Neural cell (in vitro differentiated cells): ENCODE measurements at regions not wholly inside any gene's neighbourhood (a gene's known extent, or its start where the extent isn't known, plus 50 kb on each side); places are given as distances from the start of the nearest gene placed in this dataset.

Experiments used
- CTCF ChIP-seq: fragments of 450-650 bp; IDR thresholded peaks from 2 replicates; pipeline ENCODE4 v1.5.1; 2014; ENCODE audit warnings: antibody characterized with exemption, mild to moderate bottlenecking, moderate library complexity; ENCODE audit not compliant: poor library complexity, severe bottlenecking
- EP300 ChIP-seq: fragments of 450-650 bp; conservative IDR thresholded peaks from 2 replicates; pipeline ENCODE4 v1.6.1; 2014; ENCODE audit warnings: antibody characterized with exemption, mild to moderate bottlenecking, moderate library complexity; ENCODE audit not compliant: poor library complexity, severe bottlenecking
- EZH2 ChIP-seq: fragments of 200-600, 300-800 bp; shearing (Covaris generic), sonication (generic); IDR thresholded peaks from 2 replicates; pipeline ENCODE4 v1.6.1; 2014; ENCODE audit warnings: antibody characterized with exemption, low read length, borderline replicate concordance, mild to moderate bottlenecking; ENCODE audit not compliant: insufficient read depth, poor library complexity, severe bottlenecking
- POLR2AphosphoS5 ChIP-seq: IDR thresholded peaks from 2 replicates; pipeline ENCODE4 v1.6.1; 2012
- RAD21 ChIP-seq: fragments of 450-650 bp; conservative IDR thresholded peaks from 2 replicates; pipeline ENCODE4 v1.6.1; 2014; ENCODE audit warnings: antibody characterized with exemption, mild to moderate bottlenecking, moderate library complexity
- REST ChIP-seq: IDR thresholded peaks from 2 replicates; pipeline ENCODE4 v1.6.1; 2012; ENCODE audit warnings: borderline replicate concordance
- SMC3 ChIP-seq: fragments of 450-650 bp; conservative IDR thresholded peaks from 2 replicates; pipeline ENCODE4 v1.6.1; 2014; ENCODE audit warnings: antibody characterized with exemption, mild to moderate bottlenecking, moderate library complexity; ENCODE audit not compliant: poor library complexity
- TAF1 ChIP-seq: IDR thresholded peaks from 2 replicates; pipeline ENCODE4 v1.6.1; 2012; ENCODE audit warnings: low read depth

GRCh38 chr15:98437752-98438151 lies 210.6 kb upstream of the IGF1R start:
- TF ChIP-seq POLR2AphosphoS5 = no peak
- no peak for TF ChIP-seq CTCF
- TF ChIP-seq TAF1 = no peak
- TF ChIP-seq RAD21 = no peak
- no peak for TF ChIP-seq REST
- TF ChIP-seq EZH2 = no peak
- TF ChIP-seq SMC3 = no peak
- TF ChIP-seq EP300 = no peak
